Hepatocyte (in vitro differentiated cells): ENCODE measurements at regions not wholly inside any gene's neighbourhood (a gene's known extent, or its start where the extent isn't known, plus 50 kb on each side); places are given as distances from the start of the nearest gene placed in this dataset.
A peak's percentile ranks its signal among the peaks of the same experiment; 100 is the strongest.

ENCODE experiments used
- DNase-seq: peaks from one replicate; pipeline ENCODE4 v3.0.0-alpha.2; 2016; ENCODE audit warnings: low spot score
- H2AFZ ChIP-seq: fragments of 200-600 bp; sonication (generic); 2 replicates; pipeline ENCODE4 v1.6.0; 2016; ENCODE audit warnings: antibody characterized with exemption, mild to moderate bottlenecking
- H3K27ac ChIP-seq: fragments of 200-600 bp; sonication (generic); 2 replicates; pipeline ENCODE4 v1.5.1; 2016; ENCODE audit warnings: mild to moderate bottlenecking
- H3K27me3 ChIP-seq: fragments of 200-600 bp; sonication (generic); 2 replicates; pipeline ENCODE4 v1.6.1; 2016
- H3K36me3 ChIP-seq: fragments of 200-600 bp; sonication (generic); replicated peaks from 2 replicates; pipeline ENCODE4 v1.5.1; 2016; ENCODE audit warnings: low read depth; ENCODE audit not compliant: insufficient read depth
- H3K4me1 ChIP-seq: fragments of 200-600 bp; sonication (generic); 2 replicates; pipeline ENCODE4 v1.5.1; 2016; ENCODE audit warnings: mild to moderate bottlenecking, moderate library complexity; ENCODE audit not compliant: insufficient read depth
- H3K4me2 ChIP-seq: fragments of 200-600 bp; sonication (generic); 2 replicates; pipeline ENCODE4 v1.6.0; 2016
- H3K4me3 ChIP-seq: fragments of 200-600 bp; sonication (generic); 2 replicates; pipeline ENCODE4 v1.5.1; 2016; ENCODE audit warnings: mild to moderate bottlenecking
- H3K79me2 ChIP-seq: fragments of 200-600 bp; sonication (generic); 2 replicates; pipeline ENCODE4 v1.6.0; 2017; ENCODE audit warnings: mild to moderate bottlenecking
- H3K9me2 ChIP-seq: fragments of 200-600 bp; sonication (generic); replicated peaks from 2 replicates; pipeline ENCODE4 v1.6.0; 2017; ENCODE audit warnings: mild to moderate bottlenecking; ENCODE audit not compliant: insufficient read depth
- H3K9me3 ChIP-seq: fragments of 200-600 bp; sonication (generic); 2 replicates; pipeline ENCODE4 v1.5.1; 2016; ENCODE audit warnings: low read depth, mild to moderate bottlenecking
- H4K20me1 ChIP-seq: fragments of 200-600 bp; sonication (generic); 2 replicates; pipeline ENCODE4 v1.6.0; 2016; ENCODE audit warnings: mild to moderate bottlenecking; ENCODE audit not compliant: insufficient read depth, poor library complexity, severe bottlenecking
- EZH2 ChIP-seq: fragments of 200-600 bp; sonication (generic); IDR thresholded peaks from 2 replicates; pipeline ENCODE4 v1.6.1; 2016; ENCODE audit warnings: antibody characterized with exemption, mild to moderate bottlenecking, borderline replicate concordance
- EZH2phosphoT487 ChIP-seq: fragments of 200-600 bp; sonication (generic); IDR thresholded peaks from one replicate; pipeline ENCODE4 v1.6.1; 2018; ENCODE audit warnings: antibody characterized with exemption, mild to moderate bottlenecking, low read depth, moderate library complexity; ENCODE audit not compliant: unreplicated experiment, severe bottlenecking
- WGBS: methylation state at CpG from one replicate; pipeline ENCODE4 v1.1.6; 2016; ENCODE audit warnings: low lambda C conversion rate; ENCODE audit errors: missing lambda C conversion rate; 5-methylcytosine and 5-hydroxymethylcytosine counted together
- TF ChIP-seq, protein P1 (sequence below): fragments of 200-600 bp; sonication (generic); IDR thresholded peaks from 2 replicates; pipeline ENCODE4 v1.5.1; 2016; ENCODE audit warnings: antibody characterized with exemption, mild to moderate bottlenecking; ENCODE audit not compliant: poor library complexity

DNA sequence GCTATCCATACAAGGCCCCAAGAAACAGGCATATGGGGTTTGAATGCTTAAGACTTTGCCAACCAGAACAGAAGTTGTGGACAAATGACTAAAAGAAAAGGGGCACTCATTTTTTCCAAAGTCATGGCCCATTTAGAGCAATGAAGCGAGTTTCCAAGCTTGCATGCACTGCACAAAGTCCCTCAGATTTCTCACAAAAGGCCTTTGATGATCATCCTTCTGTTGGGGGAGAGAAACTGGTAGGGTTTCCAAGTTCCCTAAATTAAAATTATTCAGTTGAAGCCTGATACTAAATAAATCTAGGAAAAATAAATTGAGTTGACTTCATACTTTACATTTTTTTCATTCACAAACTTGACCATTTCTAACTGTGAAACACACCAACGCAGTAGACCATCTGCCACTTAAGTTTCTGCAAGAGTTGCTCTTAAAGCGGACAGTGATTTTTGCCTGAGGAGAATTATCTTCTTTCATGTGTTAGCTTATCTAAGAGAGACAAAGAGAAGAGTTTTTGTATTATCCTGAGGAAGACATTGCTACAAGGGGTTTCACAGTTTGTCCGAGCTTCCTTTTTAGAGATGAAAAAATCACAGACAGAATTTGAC, 139.2 kb downstream of the SEC16B start:
- Histone ChIP-seq H3K4me1 (no peaks in the 10 kb centered on the region), H3K9me2 (no peaks in the 10 kb centered on the region), H3K36me3 (no peaks in the 10 kb centered on the region), H2AFZ (no peak overlapping the region), H3K4me3 (no peak overlapping the region), H3K27me3 (no peaks in the 10 kb centered on the region), H3K79me2 (no peaks in the 10 kb centered on the region), H3K4me2 (no peak overlapping the region), H3K27ac (no peak overlapping the region), H4K20me1 (no peaks in the 10 kb centered on the region), H3K9me3 (no peaks in the 10 kb centered on the region)
- 92% methylated on average over 4 of the region's 4 CpGs for WGBS
- TF ChIP-seq EZH2phosphoT487: no peak
- TF ChIP-seq, protein P1, sequence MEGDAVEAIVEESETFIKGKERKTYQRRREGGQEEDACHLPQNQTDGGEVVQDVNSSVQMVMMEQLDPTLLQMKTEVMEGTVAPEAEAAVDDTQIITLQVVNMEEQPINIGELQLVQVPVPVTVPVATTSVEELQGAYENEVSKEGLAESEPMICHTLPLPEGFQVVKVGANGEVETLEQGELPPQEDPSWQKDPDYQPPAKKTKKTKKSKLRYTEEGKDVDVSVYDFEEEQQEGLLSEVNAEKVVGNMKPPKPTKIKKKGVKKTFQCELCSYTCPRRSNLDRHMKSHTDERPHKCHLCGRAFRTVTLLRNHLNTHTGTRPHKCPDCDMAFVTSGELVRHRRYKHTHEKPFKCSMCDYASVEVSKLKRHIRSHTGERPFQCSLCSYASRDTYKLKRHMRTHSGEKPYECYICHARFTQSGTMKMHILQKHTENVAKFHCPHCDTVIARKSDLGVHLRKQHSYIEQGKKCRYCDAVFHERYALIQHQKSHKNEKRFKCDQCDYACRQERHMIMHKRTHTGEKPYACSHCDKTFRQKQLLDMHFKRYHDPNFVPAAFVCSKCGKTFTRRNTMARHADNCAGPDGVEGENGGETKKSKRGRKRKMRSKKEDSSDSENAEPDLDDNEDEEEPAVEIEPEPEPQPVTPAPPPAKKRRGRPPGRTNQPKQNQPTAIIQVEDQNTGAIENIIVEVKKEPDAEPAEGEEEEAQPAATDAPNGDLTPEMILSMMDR: no peak
- no peak for DNase-seq

DNA sequence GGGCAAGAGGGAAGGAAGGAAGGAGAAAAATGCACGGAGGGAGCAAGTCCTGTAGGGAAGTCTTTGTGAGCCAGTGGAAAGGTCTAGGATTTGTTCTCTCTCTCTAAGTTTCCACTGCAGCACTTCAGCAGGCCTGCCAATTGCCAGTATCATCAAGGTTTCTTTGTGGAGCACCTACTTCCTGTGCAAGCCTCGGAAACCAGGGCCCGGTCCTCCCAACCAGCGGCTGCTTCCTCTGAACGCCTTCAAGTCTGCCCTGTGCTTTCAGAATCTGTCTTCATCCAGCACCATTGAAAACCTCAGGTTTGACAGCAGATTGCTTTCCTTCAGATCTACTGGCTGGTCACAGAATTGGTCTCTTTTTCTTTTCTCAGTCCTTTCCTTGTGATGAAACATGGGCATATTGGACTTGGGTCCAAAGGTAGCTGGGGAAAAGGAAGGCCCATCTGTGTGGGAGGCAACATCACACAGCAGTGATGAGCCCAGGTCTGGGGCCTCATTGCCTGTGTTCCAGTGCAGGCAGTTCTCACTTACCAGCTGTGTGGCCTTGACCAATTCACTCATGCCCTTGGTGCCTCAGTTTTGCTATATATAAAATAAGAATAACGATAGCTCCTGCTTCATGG, 144.5 kb downstream of the SEC16B start:
- H3K27me3 ChIP-seq: peaks cover 4% of the 10 kb centered on the region
- peak overlapping the region; percentile 34 for H3K27ac ChIP-seq
- H3K4me3 ChIP-seq: no peak overlapping the region
- no peaks in the 10 kb centered on the region for H4K20me1 ChIP-seq
- no peaks in the 10 kb centered on the region for H3K36me3 ChIP-seq
- H3K79me2 ChIP-seq: no peaks in the 10 kb centered on the region
- H3K4me1 ChIP-seq: peaks cover 7% of the 10 kb centered on the region
- peak; percentile 26 for DNase-seq
- WGBS: 87% methylated on average over 6 of the region's 6 CpGs
- no peak overlapping the region for H2AFZ ChIP-seq
- H3K9me2 ChIP-seq: no peaks in the 10 kb centered on the region
- no peaks in the 10 kb centered on the region for H3K9me3 ChIP-seq
- H3K4me2 ChIP-seq: no peak overlapping the region
- no peak for TF ChIP-seq EZH2
- TF ChIP-seq EZH2phosphoT487: no peak
- TF ChIP-seq, protein P1: no peak

DNA sequence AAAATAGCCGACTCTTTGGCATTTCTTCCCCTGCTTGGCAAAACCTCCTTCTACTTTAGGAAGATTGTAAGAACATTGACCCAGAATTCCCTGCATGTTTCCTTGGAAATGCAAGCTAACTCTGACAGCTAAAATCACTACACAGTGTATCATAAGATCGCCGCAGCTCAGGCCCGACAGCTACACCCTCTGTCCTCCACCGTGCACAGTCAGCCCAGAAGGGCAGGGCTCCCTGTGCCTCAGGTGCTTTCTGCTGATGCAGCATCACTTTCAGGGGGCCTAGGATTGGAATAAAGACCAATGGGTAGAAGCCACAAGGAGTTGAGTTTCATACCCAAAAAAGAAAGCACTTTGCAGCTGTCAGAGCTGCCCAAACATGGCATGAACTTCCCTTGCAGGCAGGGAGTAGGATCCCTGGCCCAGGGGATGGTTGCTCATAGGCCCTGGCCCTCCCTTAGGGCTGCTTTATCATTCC, 145.3 kb downstream of the SEC16B start:
- DNase-seq: no peak
- TF ChIP-seq EZH2phosphoT487 (no peak), EZH2 (no peak)
- TF ChIP-seq, protein P1: no peak
- Histone ChIP-seq H3K27ac (peak overlapping the region; percentile 34), H3K79me2 (no peaks in the 10 kb centered on the region), H2AFZ (no peak overlapping the region), H3K36me3 (no peaks in the 10 kb centered on the region), H4K20me1 (no peaks in the 10 kb centered on the region), H3K9me3 (no peaks in the 10 kb centered on the region), H3K4me2 (no peak overlapping the region), H3K4me1 (peaks cover 7% of the 10 kb centered on the region), H3K4me3 (no peak overlapping the region), H3K9me2 (no peaks in the 10 kb centered on the region), H3K27me3 (peaks cover 4% of the 10 kb centered on the region)
- WGBS: 79% methylated on average over 5 of the region's 5 CpGs
